Tibial nerve (tissue), 4 donors: ENCODE measurements at regions not wholly inside any gene's neighbourhood (a gene's known extent, or its start where the extent isn't known, plus 50 kb on each side); places are given as distances from the start of the nearest gene placed in this dataset.
"Not testable (repeated sequence)": the region's sequence is repeated elsewhere in the genome, so short reads cannot be mapped to it uniquely, and the experiment has no call there.

Experiments
- DNase-seq, 2 donors: peaks; one replicate each; pipeline ENCODE4 v3.0.0-alpha.2; 2019; ENCODE audit warnings: low spot score in 2 of 2
- H3K27ac ChIP-seq, 4 donors: fragments of 200-600 bp; sonication (generic) in 3 of 4; one replicate each; pipeline ENCODE4 v1.5.1; 2017 to 2019; ENCODE audit warnings: mild to moderate bottlenecking in 1 of 4
- H3K27me3 ChIP-seq, 2 donors: fragments of 200-600 bp; sonication (generic) in 1 of 2; one replicate each; pipeline versions ENCODE4 v1.5.1 to v1.6.0; 2017 to 2019
- H3K36me3 ChIP-seq, 3 donors: fragments of 200-600 bp; sonication (generic); one replicate each; pipeline ENCODE4 v1.5.1; 2018 to 2019
- H3K4me1 ChIP-seq, 4 donors: fragments of 200-600 bp; sonication (generic) in 3 of 4; one replicate each; pipeline ENCODE4 v1.5.1; 2017 to 2019
- H3K4me3 ChIP-seq, 4 donors: fragments of 200-600 bp; sonication (generic) in 3 of 4; one replicate each; pipeline ENCODE4 v1.5.1; 2017 to 2019; ENCODE audit warnings: mild to moderate bottlenecking in 1 of 4, moderate library complexity in 1 of 4
- H3K9me3 ChIP-seq, 4 donors: fragments of 200-600 bp; sonication (generic) in 3 of 4; one replicate each; pipeline ENCODE4 v1.5.1; 2017 to 2019
- EP300 ChIP-seq, 2 donors: sonication (generic); formaldehyde crosslinking; IDR thresholded peaks; one replicate each; pipeline ENCODE4 v1.6.1; 2017; ENCODE audit warnings: antibody characterized with exemption in 2 of 2, mild to moderate bottlenecking in 1 of 2
- POLR2A ChIP-seq, 2 donors: fragments of 450-650 bp; IDR thresholded peaks; one replicate each; pipeline ENCODE4 v1.6.1; 2017; ENCODE audit warnings: antibody characterized with exemption in 2 of 2, mild to moderate bottlenecking in 2 of 2, moderate library complexity in 2 of 2
- WGBS, 2 donors: methylation state at CpG; one replicate each; pipeline ENCODE4 v1.1.5; 2018; 5-methylcytosine and 5-hydroxymethylcytosine counted together
- TF ChIP-seq, protein P1 (sequence below), 5 experiments: fragments of 200-600 bp in 3 of 5; fragments of 450-650 bp in 2 of 5; sonication (generic) in 3 of 5; IDR thresholded peaks; one replicate each; pipeline ENCODE4 v1.5.1; 2016 to 2019; ENCODE audit warnings: antibody characterized with exemption in 5 of 5, mild to moderate bottlenecking in 3 of 5, moderate library complexity in 2 of 5

DNA sequence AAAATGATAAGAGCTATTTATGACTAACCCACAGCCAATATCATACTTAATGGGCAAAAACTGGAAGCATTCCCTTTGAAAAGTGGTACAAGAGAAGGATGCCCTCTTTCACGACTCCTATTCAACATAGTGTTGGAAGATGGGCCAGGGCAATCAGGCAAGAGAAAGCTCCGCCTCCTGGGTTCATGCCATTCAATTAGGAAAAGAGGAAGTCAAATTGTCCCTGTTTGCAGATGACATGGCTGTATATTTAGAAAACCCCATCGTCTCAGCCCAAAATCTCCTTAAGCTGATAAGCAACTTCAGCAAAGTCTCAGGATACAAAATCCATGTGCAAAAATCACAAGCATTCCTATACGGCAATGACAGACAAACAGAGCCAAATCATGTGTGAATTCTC is 86.4 kb upstream of the TERB2 start:
- not testable (repeated sequence) for H3K4me3 ChIP-seq, H3K27ac ChIP-seq, H3K27me3 ChIP-seq, H3K36me3 ChIP-seq, DNase-seq, H3K4me1 ChIP-seq
- peaks cover 0 to 23% (median 0%) of the 10 kb centered on the region in 4 donors for H3K9me3 ChIP-seq
- WGBS, 2 donors = 75 to 83% methylated on average over 4 of the region's 4 CpGs

DNA sequence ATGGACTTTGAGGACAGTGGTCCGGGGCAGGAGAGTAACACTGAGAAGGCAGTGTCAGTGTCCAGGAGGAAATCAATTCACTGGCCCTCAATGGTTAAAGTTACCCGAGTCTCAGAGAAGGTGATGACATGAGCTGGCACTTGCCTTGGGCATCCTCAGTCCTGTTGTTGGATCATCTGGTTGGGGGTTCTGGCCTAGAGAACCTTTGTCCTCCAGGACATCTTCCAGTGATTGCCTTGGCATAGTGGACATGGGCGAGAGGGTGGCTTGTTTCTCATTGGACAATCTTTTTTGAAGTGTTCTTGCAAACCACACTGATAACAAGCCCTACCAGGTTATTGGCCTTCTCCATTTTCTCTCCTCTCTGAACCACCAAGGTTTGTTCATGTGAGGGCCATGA is 83.4 kb upstream of the TERB2 start:
- 66 to 87% methylated on average over 3 of the region's 3 CpGs for WGBS, 2 donors
- no peak overlapping the region for H3K27ac ChIP-seq
- no peak overlapping the region for H3K4me3 ChIP-seq
- TF ChIP-seq, protein P1, sequence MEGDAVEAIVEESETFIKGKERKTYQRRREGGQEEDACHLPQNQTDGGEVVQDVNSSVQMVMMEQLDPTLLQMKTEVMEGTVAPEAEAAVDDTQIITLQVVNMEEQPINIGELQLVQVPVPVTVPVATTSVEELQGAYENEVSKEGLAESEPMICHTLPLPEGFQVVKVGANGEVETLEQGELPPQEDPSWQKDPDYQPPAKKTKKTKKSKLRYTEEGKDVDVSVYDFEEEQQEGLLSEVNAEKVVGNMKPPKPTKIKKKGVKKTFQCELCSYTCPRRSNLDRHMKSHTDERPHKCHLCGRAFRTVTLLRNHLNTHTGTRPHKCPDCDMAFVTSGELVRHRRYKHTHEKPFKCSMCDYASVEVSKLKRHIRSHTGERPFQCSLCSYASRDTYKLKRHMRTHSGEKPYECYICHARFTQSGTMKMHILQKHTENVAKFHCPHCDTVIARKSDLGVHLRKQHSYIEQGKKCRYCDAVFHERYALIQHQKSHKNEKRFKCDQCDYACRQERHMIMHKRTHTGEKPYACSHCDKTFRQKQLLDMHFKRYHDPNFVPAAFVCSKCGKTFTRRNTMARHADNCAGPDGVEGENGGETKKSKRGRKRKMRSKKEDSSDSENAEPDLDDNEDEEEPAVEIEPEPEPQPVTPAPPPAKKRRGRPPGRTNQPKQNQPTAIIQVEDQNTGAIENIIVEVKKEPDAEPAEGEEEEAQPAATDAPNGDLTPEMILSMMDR (IDR thresholded peaks at IDR 0.05) = no peak
- no peaks in the 10 kb centered on the region for H3K27me3 ChIP-seq
- H3K36me3 ChIP-seq = no peaks in the 10 kb centered on the region
- peaks cover 0 to 41% (median 3%) of the 10 kb centered on the region in 4 donors for H3K9me3 ChIP-seq
- H3K4me1 ChIP-seq = no peaks in the 10 kb centered on the region
- DNase-seq = no peak

DNA sequence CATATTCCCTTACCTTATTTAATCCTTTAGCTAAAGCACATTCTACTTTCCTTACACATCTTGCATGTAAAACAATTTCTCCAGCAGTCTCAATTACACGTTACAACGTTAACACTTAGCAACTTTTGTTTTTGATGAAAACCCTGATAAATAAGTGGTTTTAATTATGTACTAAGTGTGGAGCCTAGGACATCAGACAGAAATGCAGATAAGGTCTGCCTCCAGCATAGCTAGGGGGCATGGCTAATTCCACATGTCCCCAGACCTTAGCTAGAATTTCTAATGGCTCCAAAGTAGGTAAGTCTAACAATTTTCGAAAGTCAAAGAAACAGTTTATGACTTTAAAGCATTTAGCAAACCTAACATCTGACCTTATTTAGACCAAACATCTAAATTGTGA is 77.4 kb upstream of the TERB2 start:
- 87 to 92% methylated on average over 3 of the region's 3 CpGs for whole genome bisulfite sequencing, 2 donors
- no peaks in the 10 kb centered on the region for H3K36me3 ChIP-seq
- TF ChIP-seq, protein P1 (IDR thresholded peaks at IDR 0.05) = no peak
- TF ChIP-seq EP300 (IDR thresholded peaks at IDR 0.05) = no peak
- TF ChIP-seq POLR2A (IDR thresholded peaks at IDR 0.05) = no peak

DNA sequence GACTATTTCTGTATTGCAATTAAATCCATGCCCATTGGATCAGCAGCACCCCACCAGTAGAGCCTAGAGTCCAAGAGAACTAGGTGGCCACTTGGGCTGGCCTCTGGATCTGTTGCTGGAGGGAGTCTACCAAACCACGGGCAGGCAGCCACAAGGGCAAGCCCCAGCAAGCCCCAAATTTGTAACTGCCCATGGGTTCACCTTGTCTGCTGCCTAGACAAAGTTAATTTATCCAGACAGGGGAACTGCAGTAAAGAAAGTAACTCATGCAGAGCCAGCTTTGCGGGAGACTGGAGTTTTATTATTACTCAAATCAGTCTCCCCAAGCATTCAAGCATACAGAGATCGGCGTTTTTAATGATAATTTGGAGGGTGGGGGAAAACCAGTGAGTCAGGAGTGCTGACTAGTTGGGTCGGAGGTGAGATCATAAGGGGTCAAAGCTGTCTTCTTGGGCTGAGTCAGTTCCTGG is 74.0 kb upstream of the TERB2 start:
- 64 to 77% methylated on average over 5 of the region's 5 CpGs for WGBS, 2 donors
- Histone ChIP-seq H3K9me3 (peaks cover 0 to 5% (median 0%) of the 10 kb centered on the region in 4 donors), H3K27ac (no peak overlapping the region), H3K36me3 (no peaks in the 10 kb centered on the region), H3K27me3 (no peaks in the 10 kb centered on the region), H3K4me1 (no peaks in the 10 kb centered on the region), H3K4me3 (no peak overlapping the region)
- TF ChIP-seq EP300 (IDR thresholded peaks at IDR 0.05) (no peak), POLR2A (IDR thresholded peaks at IDR 0.05) (no peak)
- TF ChIP-seq, protein P1 (IDR thresholded peaks at IDR 0.05) = no peak
- no peak for DNase-seq

More for the DNA sequence above, 77.4 kb upstream of the TERB2 start:
- no peak for DNase-seq
- peaks cover 0 to 36% (median 3%) of the 10 kb centered on the region in 4 donors for H3K9me3 ChIP-seq
- no peaks in the 10 kb centered on the region for H3K4me1 ChIP-seq
- H3K27me3 ChIP-seq = no peaks in the 10 kb centered on the region
- H3K27ac ChIP-seq = no peak overlapping the region
- no peak overlapping the region for H3K4me3 ChIP-seq

DNA sequence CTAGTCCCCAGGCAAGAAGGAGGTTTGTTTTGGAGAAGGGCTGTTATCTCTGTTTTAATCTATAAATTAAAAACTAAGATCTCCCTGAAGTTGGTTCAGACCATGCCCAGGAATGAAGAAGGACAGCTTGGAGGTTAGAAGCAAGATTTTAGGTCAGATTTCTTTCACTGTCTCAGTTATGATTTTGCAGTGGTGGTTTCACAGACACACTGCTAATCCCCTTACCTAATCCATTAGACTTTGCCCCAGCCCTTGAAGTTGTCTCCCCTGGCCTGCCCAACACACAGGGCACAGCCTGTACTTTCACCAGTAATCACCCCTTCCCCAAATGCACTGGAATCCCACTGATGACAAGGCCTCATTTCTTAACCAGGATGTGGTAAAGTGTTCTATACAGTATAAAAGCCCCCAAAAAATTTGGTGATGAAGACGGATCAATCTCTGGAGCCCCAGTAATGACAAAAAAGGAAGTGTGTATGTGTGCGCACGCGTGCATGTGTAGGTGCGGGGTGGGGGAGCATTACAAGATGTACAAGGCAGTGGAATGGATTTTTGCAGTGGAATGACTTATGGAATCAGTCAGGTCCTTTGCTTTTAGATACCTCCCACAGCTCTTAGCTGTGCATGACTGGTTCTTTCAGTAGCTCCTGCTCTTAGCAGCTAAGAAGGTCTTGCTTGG is 73.1 kb upstream of the TERB2 start:
- WGBS, 2 donors = 93 to 99% methylated on average over 5 of the region's 5 CpGs

DNA sequence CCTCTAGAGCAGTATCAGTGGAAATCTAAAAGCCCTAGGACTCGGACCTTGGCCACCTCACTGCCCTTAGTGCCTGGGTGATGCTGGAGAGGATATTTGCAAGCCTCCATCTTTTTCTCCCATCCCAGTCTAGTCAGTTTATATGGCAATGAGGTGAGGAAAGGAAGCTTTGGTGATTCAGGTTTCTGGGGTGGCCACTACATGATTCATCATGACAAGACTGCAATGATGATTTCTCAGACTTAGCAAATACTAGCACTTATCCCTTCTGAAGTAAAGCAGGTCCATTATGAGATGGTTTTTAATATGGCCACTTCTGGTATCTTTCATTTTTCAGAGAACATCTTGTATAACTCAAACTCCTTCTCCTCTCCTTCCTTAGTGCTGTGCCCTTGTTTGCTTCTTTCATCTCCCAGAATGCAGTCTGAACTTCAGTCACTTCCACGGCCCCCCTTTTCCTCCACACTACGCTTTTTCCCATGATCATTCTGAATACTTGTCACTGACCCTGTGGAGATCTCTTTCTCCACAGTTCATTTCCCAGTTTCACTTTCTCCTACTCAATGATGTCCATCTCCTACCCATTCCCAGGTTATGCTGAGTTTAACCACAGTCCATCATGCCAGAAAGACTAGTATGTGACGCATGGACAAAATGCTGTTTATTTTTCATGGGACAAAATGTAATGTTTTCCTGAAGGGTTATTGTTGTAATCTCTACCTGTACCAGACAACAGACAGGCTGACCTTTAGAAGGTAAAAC is 57.4 kb upstream of the TERB2 start:
- DNase-seq, H3K27me3 ChIP-seq, H3K4me3 ChIP-seq, H3K4me1 ChIP-seq, H3K36me3 ChIP-seq, H3K9me3 ChIP-seq, H3K27ac ChIP-seq: not testable (repeated sequence)
- WGBS, 2 donors = 74 to 100% methylated on average over 1 to 3 of the region's 4 CpGs

More for the DNA sequence above, 73.1 kb upstream of the TERB2 start:
- no peak for DNase-seq
- no peak overlapping the region for H3K27ac ChIP-seq
- no peaks in the 10 kb centered on the region for H3K27me3 ChIP-seq
- H3K4me1 ChIP-seq = no peaks in the 10 kb centered on the region
- no peak overlapping the region for H3K4me3 ChIP-seq
- no peaks in the 10 kb centered on the region for H3K36me3 ChIP-seq
- no peaks in the 10 kb centered on the region for H3K9me3 ChIP-seq
- no peak for TF ChIP-seq EP300 (IDR thresholded peaks at IDR 0.05)
- TF ChIP-seq, protein P1 (IDR thresholded peaks at IDR 0.05) = no peak
- no peak for TF ChIP-seq POLR2A (IDR thresholded peaks at IDR 0.05)

DNA sequence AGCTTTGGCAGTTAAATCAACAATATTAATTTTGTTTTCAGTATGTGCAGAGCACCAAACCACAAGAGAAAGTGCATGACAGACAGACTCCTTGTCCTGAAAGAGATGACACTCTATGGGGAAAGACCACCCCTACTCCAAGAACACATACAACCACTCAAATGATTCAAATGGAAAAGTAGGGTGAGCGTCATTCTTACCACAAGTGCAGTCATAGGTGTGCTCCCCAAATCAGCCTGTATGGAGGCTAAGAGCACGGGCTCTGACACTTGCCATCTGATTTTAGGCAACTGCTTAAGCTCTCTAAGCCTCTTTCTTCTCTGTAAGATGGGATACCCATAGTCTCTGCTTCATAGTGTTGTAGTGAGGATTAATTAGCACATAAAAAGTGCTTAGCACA is 56.7 kb upstream of the TERB2 start:
- H3K4me3 ChIP-seq, DNase-seq, H3K4me1 ChIP-seq, H3K9me3 ChIP-seq, H3K36me3 ChIP-seq, H3K27ac ChIP-seq, H3K27me3 ChIP-seq: not testable (repeated sequence)
- WGBS, 2 donors = 33% methylated on average over 1 of the region's 2 CpGs; no CpG with 5 or more reads in 1 of the 2 donors

DNA sequence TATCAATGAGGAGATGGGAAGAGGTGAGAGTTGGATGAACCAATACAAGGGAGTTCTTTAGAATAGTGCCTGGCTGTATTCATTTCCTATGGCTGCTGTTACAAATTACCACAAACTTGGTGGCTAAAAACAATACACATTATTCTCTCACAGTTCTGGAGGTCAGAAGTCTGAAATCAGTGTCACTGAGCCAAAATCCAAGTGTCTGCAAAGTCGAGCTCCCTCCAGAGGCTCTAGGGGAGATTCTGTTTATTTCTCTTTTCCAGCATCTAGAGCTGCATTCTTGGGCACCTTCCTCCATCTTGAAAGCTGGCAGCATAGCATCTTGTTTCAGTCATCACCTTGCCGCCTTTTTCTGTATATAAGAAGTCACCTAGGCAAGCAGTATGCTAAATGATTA is 55.7 kb upstream of the TERB2 start:
- not testable (repeated sequence) for H3K4me1 ChIP-seq, H3K9me3 ChIP-seq, H3K27me3 ChIP-seq, H3K36me3 ChIP-seq, H3K27ac ChIP-seq, H3K4me3 ChIP-seq, DNase-seq
- 67 to 69% methylated on average over 2 of the region's 2 CpGs for WGBS, 2 donors

DNA sequence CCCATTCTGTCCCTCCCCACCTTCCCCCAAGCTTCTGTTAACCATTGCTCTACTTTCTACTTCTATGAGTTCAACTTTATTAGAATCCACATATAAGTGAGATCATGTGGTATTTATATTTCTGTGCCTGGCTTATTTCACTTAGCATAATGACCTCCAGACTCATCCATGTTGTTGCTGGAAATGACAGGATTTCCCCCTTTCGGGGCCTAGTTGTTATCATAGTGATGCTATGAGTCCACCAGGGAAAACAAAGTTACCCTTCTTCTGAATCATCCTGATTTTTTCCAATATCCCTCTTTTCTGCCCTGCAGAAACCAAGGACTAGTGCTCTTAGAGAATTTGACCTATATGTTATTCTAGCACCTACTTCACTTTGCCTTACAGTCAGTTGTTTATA is 53.2 kb upstream of the TERB2 start:
- DNase-seq, H3K4me1 ChIP-seq, H3K27ac ChIP-seq, H3K27me3 ChIP-seq, H3K4me3 ChIP-seq, H3K36me3 ChIP-seq, H3K9me3 ChIP-seq: not testable (repeated sequence)
- 50 to 63% methylated on average over 1 of the region's 1 CpG for WGBS, 2 donors
